MM.1S (cell line): ENCODE measurements at regions not wholly inside any gene's neighbourhood (a gene's known extent, or its start where the extent isn't known, plus 50 kb on each side); places are given as distances from the start of the nearest gene placed in this dataset.

Experiments
- DNase-seq: peaks from one replicate; pipeline ENCODE4 v3.0.0-alpha.2; 2015
- H2AFZ ChIP-seq: fragments of 300-600 bp; sonication (generic); 2 replicates; pipeline ENCODE4 v1.6.0; 2016; ENCODE audit warnings: antibody characterized with exemption, low read length
- H3F3A ChIP-seq: fragments of 300-600 bp; sonication (generic); 2 replicates; pipeline ENCODE4 v1.6.1; 2016; ENCODE audit warnings: mild to moderate bottlenecking, antibody characterized with exemption, low read length, moderate library complexity, mixed read lengths; ENCODE audit not compliant: insufficient read depth
- H3K27ac ChIP-seq: fragments of 300-600 bp; sonication (generic); 2 replicates; pipeline ENCODE4 v1.5.1; 2016; ENCODE audit warnings: mild to moderate bottlenecking, low read length
- H3K27me3 ChIP-seq: fragments of 300-600 bp; sonication (generic); replicated peaks from 2 replicates; pipeline ENCODE4 v1.6.0; 2016; ENCODE audit warnings: low read length; ENCODE audit not compliant: insufficient read depth
- H3K36me3 ChIP-seq: fragments of 300-600 bp; sonication (generic); replicated peaks from 2 replicates; pipeline ENCODE4 v1.6.1; 2016; ENCODE audit warnings: mild to moderate bottlenecking, low read length, mixed read lengths; ENCODE audit not compliant: insufficient read depth
- H3K4me1 ChIP-seq: fragments of 300-600 bp; sonication (generic); 2 replicates; pipeline ENCODE4 v1.6.1; 2016; ENCODE audit warnings: low read length, mixed read lengths
- H3K4me2 ChIP-seq: fragments of 300-600 bp; sonication (generic); 2 replicates; pipeline ENCODE4 v1.6.0; 2016; ENCODE audit warnings: low read depth, low read length
- H3K4me3 ChIP-seq: fragments of 300-600 bp; sonication (generic); 2 replicates; pipeline ENCODE4 v1.5.1; 2016; ENCODE audit warnings: low read length, mixed read lengths
- H3K79me2 ChIP-seq: fragments of 300-600 bp; sonication (generic); 2 replicates; pipeline ENCODE4 v1.6.1; 2016; ENCODE audit warnings: mixed run types, low read length, mixed read lengths
- H3K9ac ChIP-seq: fragments of 300-600 bp; sonication (generic); 2 replicates; pipeline ENCODE4 v1.6.1; 2016; ENCODE audit warnings: low read length, mixed read lengths
- H3K9me2 ChIP-seq: fragments of 300-600 bp; sonication (generic); replicated peaks from 2 replicates; pipeline ENCODE4 v1.6.1; 2016; ENCODE audit warnings: mild to moderate bottlenecking, low read length, mixed read lengths; ENCODE audit not compliant: insufficient read depth
- H3K9me3 ChIP-seq: fragments of 300-600 bp; sonication (generic); replicated peaks from 2 replicates; pipeline ENCODE4 v1.6.1; 2016; ENCODE audit warnings: mild to moderate bottlenecking, low read length, mixed read lengths; ENCODE audit not compliant: insufficient read depth
- H4K20me1 ChIP-seq: fragments of 300-600 bp; sonication (generic); 2 replicates; pipeline ENCODE4 v1.6.1; 2016; ENCODE audit warnings: mild to moderate bottlenecking, low read length, moderate library complexity, mixed read lengths; ENCODE audit not compliant: insufficient read depth
- EZH2 ChIP-seq: fragments of 300-600 bp; sonication (generic); optimal IDR thresholded peaks from 2 replicates; pipeline ENCODE3; 2017; ENCODE audit warnings: low read depth, mild to moderate bottlenecking, antibody characterized with exemption, low read length, mixed read lengths
- EZH2phosphoT487 ChIP-seq: fragments of 300-600 bp; sonication (generic); IDR thresholded peaks from 2 replicates; pipeline ENCODE4 v1.6.1; 2018; ENCODE audit warnings: antibody characterized with exemption, low read length
- TF ChIP-seq, protein P1 (sequence below): fragments of 300-600 bp; sonication (generic); IDR thresholded peaks from 2 replicates; pipeline ENCODE4 v1.5.1; 2016; ENCODE audit warnings: antibody characterized with exemption, low read length, mixed read lengths

DNA sequence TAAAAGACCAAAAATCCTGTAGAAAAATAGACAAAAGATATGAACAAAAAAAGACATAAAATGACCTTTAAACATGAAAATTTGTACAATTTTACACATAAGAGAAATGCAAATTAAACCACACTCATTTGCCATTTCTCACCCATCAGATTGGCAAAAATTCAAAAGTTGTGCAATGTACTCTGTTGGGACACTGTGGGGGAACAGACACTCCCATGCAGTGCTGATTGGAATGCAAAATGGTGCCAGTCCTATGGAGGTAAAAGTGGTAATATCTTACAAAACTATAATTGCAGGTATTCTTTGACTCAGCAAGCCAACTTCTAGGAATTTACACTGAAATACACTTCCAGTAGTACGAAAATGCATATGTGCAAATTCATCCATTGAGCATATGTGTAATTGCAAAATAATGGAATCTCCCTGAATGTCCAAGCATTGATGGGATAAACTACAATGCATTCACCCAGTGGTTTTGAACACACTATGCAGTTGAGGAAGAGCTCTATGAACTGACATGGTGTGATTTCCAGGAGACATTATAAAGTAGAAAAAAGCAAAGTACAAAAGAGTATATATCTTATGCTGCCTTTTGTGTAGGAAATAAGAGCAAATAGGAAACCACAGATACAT is 201.8 kb upstream of the ZNF521 start:
- Histone ChIP-seq H3K9me2 (no peaks in the 10 kb centered on the region), H2AFZ (no peak overlapping the region), H3K4me3 (no peak overlapping the region), H4K20me1 (no peaks in the 10 kb centered on the region), H3F3A (no peaks in the 10 kb centered on the region), H3K4me1 (no peaks in the 10 kb centered on the region), H3K79me2 (no peaks in the 10 kb centered on the region), H3K9me3 (no peaks in the 10 kb centered on the region), H3K9ac (no peak overlapping the region), H3K27ac (no peak overlapping the region), H3K27me3 (no peaks in the 10 kb centered on the region), H3K4me2 (no peak overlapping the region), H3K36me3 (no peaks in the 10 kb centered on the region)
- DNase-seq: no peak
- TF ChIP-seq, protein P1, sequence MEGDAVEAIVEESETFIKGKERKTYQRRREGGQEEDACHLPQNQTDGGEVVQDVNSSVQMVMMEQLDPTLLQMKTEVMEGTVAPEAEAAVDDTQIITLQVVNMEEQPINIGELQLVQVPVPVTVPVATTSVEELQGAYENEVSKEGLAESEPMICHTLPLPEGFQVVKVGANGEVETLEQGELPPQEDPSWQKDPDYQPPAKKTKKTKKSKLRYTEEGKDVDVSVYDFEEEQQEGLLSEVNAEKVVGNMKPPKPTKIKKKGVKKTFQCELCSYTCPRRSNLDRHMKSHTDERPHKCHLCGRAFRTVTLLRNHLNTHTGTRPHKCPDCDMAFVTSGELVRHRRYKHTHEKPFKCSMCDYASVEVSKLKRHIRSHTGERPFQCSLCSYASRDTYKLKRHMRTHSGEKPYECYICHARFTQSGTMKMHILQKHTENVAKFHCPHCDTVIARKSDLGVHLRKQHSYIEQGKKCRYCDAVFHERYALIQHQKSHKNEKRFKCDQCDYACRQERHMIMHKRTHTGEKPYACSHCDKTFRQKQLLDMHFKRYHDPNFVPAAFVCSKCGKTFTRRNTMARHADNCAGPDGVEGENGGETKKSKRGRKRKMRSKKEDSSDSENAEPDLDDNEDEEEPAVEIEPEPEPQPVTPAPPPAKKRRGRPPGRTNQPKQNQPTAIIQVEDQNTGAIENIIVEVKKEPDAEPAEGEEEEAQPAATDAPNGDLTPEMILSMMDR: no peak
- no peak for TF ChIP-seq EZH2phosphoT487
- no peak for TF ChIP-seq EZH2

DNA sequence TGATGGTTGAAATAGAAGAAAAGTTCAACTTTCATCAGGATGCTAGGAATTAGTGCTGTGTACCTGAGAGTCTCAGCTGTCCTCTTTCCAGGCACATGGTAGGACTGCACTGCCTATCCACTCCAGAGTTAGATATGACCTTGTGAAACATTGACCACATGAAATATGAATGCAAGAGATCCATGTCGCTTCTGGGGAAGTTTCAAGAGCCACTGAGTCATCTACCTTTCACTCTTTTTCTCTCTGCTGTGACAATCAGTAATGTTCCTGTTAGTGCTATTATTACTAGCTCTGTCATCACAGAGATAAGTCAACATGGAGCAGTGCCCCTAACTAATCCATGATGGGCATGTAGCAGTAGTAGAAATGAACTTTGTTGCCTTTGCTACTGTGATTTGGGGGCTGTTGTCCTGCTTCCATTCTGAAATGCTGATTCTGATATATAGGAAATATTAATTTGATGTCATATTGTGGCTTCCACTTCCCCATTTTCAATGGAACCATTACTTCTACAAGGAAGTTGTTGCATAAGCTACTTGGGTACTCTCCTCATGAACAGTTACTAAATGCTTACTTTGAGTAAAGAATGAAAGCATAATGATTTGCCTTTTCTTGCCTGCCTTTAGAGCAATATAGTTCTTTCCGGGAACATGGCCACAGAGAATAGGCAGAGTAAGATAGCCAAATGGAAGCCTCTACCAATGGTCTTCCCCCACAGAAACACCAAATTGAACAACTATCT is 192.8 kb upstream of the ZNF521 start:
- no peaks in the 10 kb centered on the region for H3K9me2 ChIP-seq
- H4K20me1 ChIP-seq: no peaks in the 10 kb centered on the region
- TF ChIP-seq EZH2 (no peak), EZH2phosphoT487 (no peak)
- TF ChIP-seq, protein P1: no peak
- H3K27ac ChIP-seq: no peak overlapping the region
- no peaks in the 10 kb centered on the region for H3K36me3 ChIP-seq
- H3K79me2 ChIP-seq: no peaks in the 10 kb centered on the region
- H3K4me2 ChIP-seq: no peak overlapping the region
- no peaks in the 10 kb centered on the region for H3K4me1 ChIP-seq
- no peak overlapping the region for H3K4me3 ChIP-seq
- no peaks in the 10 kb centered on the region for H3F3A ChIP-seq
- no peaks in the 10 kb centered on the region for H3K9me3 ChIP-seq
- H2AFZ ChIP-seq: no peak overlapping the region
- H3K9ac ChIP-seq: no peak overlapping the region
- no peaks in the 10 kb centered on the region for H3K27me3 ChIP-seq
- no peak for DNase-seq

DNA sequence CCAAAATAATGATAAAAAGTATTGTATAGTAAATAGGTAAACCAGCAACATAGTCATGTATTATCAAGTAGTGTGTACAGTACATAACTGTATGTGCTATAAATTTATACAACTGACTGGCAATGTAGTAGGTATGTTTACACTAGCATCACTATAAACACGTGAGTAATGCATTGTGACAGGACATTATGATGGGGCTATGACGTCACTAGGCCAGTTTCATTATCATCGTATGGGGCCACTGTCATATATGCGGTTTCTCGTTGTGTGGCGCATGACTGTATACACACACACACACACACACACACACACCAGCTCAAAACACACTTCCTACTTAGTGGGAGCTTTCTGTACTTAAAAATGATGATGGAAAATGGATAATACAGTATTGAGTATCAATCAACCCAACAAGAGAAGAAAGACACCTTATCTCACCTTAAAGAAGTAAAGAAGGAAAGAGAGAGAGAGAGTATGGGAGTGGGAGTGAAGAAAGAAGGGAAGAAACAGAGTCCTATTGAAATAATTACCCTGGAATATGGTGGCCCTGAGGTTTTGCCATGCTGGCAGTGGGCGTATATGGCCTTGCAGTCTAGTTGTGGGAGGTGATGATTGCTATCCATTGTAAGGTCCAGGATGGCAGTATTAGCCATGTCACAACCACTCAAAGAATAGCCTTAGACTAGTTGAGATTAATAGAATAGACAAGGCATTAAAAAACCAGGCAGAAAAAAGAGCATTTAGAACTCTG is 186.4 kb upstream of the ZNF521 start:
- DNase-seq: no peak
- H3F3A ChIP-seq: no peaks in the 10 kb centered on the region
- no peaks in the 10 kb centered on the region for H3K27me3 ChIP-seq
- no peak overlapping the region for H2AFZ ChIP-seq
- no peaks in the 10 kb centered on the region for H3K9me3 ChIP-seq
- no peak overlapping the region for H3K27ac ChIP-seq
- H3K4me2 ChIP-seq: no peak overlapping the region
- no peaks in the 10 kb centered on the region for H3K9me2 ChIP-seq
- H3K79me2 ChIP-seq: no peaks in the 10 kb centered on the region
- H3K4me3 ChIP-seq: no peak overlapping the region
- H3K4me1 ChIP-seq: no peaks in the 10 kb centered on the region
- no peaks in the 10 kb centered on the region for H4K20me1 ChIP-seq
- no peak overlapping the region for H3K9ac ChIP-seq
- H3K36me3 ChIP-seq: no peaks in the 10 kb centered on the region
- TF ChIP-seq, protein P1: no peak
- TF ChIP-seq EZH2 (no peak), EZH2phosphoT487 (no peak)
